ENCODE measurements at regions not wholly inside any gene's neighbourhood (a gene's known extent, or its start where the extent isn't known, plus 50 kb on each side); places are given as distances from the start of the nearest gene placed in this dataset.
A peak's percentile ranks its signal among the peaks of the same experiment; 100 is the strongest.
"Not testable (repeated sequence)": the region's sequence is repeated elsewhere in the genome, so short reads cannot be mapped to it uniquely, and the experiment has no call there.

DNA sequence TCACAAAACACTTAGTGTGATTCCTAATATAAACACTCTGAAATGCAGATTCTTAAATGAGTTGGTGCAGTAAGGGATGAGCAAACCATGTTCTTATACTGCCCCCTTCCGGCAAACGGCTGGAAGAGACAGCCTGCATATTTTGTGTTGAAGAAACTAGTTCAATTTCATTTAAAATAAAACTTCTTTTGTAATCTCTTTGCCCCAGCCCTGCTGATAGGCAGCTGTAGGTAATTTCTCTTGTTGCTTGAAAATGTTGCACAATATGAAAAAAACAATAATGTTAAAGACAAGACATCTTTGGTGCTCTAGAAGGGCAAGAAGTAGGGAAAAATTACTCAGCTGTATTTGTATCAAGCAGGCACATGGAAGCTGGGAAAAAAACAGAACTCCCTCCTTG, 89.7 kb upstream of the CCNG1 start:
- DNase-seq (ENCODE audit: low read depth in 2 of 2): peak; percentile 4 to 11

DNA sequence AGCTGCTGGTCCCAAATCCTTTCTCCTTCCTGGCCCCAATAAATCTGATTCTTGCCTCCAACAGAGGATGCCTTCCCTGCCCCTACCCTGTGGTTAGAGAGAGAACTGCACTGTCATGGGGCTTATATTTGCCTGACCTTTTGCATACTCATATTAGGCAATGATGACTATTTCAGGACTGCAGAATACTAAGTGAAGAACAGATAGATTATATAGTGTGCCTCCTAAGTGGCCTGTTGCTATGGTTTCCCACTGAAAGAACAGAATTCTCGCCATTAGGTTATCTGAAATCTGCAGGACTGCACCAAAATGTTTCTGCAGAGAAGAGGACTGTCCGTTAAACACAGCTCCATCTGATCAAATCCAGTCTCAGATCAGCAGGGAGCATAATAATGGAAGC, 87.3 kb upstream of the CCNG1 start:
- no peak for DNase-seq (ENCODE audit: low read depth in 2 of 2)

- DNase-seq (ENCODE audit: low read depth in 2 of 2): no peak
Measured at GRCh38 chr5:163352531-163352930, 84.9 kb upstream of the CCNG1 start.

DNA sequence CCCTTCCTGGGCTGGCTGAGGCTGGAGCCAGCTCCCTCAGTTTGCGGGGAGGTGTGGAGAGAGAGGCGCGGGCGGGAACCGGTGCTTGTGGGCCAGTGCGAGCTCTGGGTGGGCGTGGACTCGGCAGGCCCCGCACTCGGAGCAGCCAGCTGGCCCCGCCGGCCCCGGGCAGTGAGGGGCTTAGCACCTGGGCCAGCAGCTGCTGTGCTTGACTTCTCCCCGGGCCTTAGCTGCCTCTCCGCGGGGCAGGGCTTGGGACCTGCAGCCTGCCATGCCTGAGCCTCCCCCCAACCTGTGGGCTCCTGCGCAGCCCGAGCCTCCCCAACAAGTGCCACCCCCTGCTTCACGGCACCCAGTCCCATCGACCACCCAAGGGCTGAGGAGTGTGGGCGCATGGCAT, 81.6 kb upstream of the CCNG1 start:
- not testable (repeated sequence) for DNase-seq (ENCODE audit: low read depth in 2 of 2)

- no peak for DNase-seq (ENCODE audit: low read depth in 2 of 2)
Measured at GRCh38 chr5:163357636-163358035, 79.8 kb upstream of the CCNG1 start.

- no peak for DNase-seq (ENCODE audit: low read depth in 2 of 2)
Measured at GRCh38 chr5:163360656-163361055, 76.7 kb upstream of the CCNG1 start.

DNA sequence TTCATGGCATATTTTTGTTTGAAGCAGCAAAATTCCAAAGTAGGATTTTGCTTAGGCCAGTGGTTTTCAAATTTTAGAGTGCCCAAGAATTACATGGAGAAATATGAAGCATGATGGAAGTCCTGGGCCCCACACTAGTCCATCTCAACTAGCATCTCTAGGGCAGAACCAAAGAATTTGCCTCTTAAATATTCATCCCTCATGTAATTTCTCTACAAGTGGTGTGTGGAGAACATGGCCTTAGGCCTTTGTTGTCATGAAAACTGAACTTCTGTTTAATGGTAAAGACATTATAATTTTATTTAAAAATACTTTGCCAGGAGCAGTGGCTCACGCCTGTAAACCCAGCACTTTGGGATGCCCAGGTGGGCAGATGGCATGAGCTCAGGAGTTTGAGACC, 75.9 kb upstream of the CCNG1 start:
- DNase-seq (ENCODE audit: low read depth in 2 of 2): no peak

- DNase-seq (ENCODE audit: low read depth in 2 of 2): no peak
Measured at GRCh38 chr5:163362840-163363371, 74.5 kb upstream of the CCNG1 start.

GRCh38 chr5:163363389-163363788, 74.0 kb upstream of the CCNG1 start:
- no peak for DNase-seq (ENCODE audit: low read depth in 2 of 2)

DNA sequence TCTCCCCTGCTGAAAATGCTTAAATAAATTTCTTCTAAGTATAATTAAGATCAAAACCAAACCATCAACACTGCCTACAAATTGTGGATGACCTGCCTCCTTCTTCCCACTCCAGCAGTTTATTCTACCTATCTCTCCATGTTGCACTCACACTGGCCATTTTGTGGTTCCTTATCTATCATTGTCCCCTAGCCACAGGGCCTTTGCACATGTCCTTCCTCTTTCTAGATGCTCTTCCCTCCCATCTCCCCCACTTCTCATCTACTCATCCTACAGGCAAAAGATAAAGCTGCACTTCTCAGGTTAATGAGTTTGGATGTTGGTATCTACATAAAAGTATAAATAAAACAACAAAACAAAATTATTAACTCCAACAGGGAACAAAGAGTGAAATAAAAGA, 70.6 kb upstream of the CCNG1 start:
- no peak for DNase-seq (ENCODE audit: low read depth in 2 of 2)

GRCh38 chr5:163369776-163370385, 67.5 kb upstream of the CCNG1 start:
- DNase-seq (ENCODE audit: low read depth in 2 of 2): no peak

- no peak for DNase-seq (ENCODE audit: low read depth in 2 of 2)
Measured at GRCh38 chr5:163373436-163374084, 63.8 kb upstream of the CCNG1 start.

DNA sequence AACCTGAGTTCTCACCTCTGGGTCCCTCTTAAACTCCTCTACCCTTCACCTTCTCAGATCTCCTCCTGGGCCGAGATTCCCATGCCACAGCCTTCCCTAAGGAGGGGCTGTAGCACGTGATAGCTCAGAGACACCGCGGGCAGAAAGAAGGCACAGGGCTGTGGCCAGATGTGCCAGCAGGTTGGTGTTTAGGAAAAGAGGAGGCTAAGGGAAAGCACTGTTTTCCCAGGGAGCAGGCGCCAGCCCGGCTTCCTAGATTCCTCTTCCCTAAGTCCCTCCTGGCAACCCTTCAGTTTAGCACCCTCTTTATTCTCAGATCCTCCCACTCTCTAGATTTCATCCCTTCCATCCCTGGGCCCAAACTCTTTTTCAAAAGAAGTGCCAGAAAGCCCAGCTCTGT, 59.4 kb upstream of the CCNG1 start:
- DNase-seq (ENCODE audit: low read depth in 2 of 2): no peak

GRCh38 chr5:163379298-163380155, 57.9 kb upstream of the CCNG1 start:
- DNase-seq (ENCODE audit: low read depth in 2 of 2): no peak

- no peak for DNase-seq (ENCODE audit: low read depth in 2 of 2)
Measured at GRCh38 chr5:163381832-163382231, 55.6 kb upstream of the CCNG1 start.

- DNase-seq (ENCODE audit: low read depth in 2 of 2): no peak
Measured at GRCh38 chr5:163383754-163384153, 53.6 kb upstream of the CCNG1 start.

- no peak for DNase-seq (ENCODE audit: low read depth in 2 of 2)
Measured at GRCh38 chr5:163384669-163385068, 52.7 kb upstream of the CCNG1 start.

- DNase-seq (ENCODE audit: low read depth in 2 of 2): no peak
Measured at GRCh38 chr5:163385271-163385670, 52.1 kb upstream of the CCNG1 start.

GRCh38 chr5:163385824-163386223, 51.6 kb upstream of the CCNG1 start:
- no peak for DNase-seq (ENCODE audit: low read depth in 2 of 2)

DNA sequence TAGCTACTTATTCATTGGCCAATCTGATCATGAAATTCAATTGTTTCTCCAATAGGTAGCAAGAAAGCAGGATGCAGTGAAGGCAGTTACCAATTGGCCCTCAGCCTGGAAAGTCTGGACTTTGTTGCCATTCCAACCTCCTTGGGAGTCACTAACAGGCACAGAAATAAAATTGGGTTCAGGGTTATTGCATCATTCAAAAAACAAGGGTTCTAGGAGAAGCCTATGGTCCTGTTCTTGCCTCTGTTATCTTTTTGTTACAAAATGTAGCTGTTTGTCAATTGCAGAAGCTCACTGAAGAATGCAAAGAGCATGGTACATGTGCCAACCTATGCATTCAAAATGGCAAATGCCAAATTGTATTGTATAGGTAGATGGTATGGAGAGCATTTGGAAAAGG, 51.0 kb upstream of the CCNG1 start:
- DNase-seq (ENCODE audit: low read depth in 2 of 2): no peak

DNA sequence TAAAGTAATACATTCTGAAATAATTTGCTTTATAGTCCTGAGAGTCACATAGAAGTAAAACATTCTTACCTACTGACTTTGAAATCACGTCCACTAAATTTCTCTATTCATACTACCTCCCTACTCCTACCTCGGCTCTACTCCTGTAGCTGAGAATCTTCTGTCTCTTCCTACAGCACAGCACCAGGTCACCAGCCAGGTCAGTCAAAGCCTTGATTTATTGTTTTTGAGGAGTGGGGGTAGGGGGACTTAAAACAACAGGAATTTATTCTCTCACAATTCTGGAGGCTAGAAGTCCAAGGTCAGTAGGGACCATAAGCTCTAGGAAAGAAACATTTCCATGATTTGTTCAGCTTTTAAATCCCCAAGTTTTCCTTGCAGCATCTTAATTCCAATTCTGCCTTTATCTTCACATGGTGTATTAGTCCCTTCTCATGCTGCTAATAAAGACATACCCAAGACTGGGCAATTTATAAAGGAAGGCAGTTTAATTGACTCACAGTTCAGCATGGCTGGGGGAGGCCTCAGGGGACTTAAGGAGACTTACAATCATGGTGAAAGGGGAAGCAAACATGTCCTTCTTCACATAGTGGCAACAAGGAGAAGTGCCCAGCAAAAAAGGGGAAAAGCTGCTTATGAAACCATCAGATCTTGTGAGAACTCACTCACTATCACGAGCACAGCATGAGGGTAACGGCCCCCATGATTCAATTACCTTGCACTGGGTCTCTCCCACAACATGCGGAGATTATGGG, 49.6 kb upstream of the CCNG1 start:
- no peak for DNase-seq (ENCODE audit: low read depth in 2 of 2)

Data from activated CD8-positive, alpha-beta memory T cell treated with anti-CD3 and anti-CD28 coated beads for 4 hours (primary cell).